ENCODE measurements at regions not wholly inside any gene's neighbourhood (a gene's known extent, or its start where the extent isn't known, plus 50 kb on each side); places are given as distances from the start of the nearest gene placed in this dataset.

DNA sequence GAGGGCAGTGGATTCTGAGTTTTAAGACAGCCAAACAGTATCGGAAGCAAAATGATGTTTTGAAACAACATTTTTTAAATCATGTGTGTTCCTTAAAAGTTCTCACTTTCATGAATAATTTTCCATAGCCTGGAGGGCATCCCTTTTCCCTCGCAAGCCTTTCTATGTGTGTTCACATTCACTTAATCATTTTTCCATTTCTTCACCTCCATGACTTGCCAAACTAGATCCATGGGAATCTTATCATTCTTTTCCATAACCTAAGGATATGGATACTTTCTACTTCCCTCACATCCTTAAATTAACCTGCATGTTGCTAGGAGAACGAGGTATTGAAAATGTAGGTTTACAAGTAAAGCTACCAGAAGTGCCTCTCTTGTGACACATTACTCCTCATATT, 94.2 kb upstream of the NPVF start:
- TF ChIP-seq, protein P1, sequence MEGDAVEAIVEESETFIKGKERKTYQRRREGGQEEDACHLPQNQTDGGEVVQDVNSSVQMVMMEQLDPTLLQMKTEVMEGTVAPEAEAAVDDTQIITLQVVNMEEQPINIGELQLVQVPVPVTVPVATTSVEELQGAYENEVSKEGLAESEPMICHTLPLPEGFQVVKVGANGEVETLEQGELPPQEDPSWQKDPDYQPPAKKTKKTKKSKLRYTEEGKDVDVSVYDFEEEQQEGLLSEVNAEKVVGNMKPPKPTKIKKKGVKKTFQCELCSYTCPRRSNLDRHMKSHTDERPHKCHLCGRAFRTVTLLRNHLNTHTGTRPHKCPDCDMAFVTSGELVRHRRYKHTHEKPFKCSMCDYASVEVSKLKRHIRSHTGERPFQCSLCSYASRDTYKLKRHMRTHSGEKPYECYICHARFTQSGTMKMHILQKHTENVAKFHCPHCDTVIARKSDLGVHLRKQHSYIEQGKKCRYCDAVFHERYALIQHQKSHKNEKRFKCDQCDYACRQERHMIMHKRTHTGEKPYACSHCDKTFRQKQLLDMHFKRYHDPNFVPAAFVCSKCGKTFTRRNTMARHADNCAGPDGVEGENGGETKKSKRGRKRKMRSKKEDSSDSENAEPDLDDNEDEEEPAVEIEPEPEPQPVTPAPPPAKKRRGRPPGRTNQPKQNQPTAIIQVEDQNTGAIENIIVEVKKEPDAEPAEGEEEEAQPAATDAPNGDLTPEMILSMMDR (conservative IDR thresholded peaks at IDR 0.05; ENCODE audit: low read depth, low read length) = no peak
- no peak for DNase-seq (ENCODE audit: low read depth)
- H3K4me3 ChIP-seq (ENCODE audit: low read depth, low read length) = no peak overlapping the region

DNA sequence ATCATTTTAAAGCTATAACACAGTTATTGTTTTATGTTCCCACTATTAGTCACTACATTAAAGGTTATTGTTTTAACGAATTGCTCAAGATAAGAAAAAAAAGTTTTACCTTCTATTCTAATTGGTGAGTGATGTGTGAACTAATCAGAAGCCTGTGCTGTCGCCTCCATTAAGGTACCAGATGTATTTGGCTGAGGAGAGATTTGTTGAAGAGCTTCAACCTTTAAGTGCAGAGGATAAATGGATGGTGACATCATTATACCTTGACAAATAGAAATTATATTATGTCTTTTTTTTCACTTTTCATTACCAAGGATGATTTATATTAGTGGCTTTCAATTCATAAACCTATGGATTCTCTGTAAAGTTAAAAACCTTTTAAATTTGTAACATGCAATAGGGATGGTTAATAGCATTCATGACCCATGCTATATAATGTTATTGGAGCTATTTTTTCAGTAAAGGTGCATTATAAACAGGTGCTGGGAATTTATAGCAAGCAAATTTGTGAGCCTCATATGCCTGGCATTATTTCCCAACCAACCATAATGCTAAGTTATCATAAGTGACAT, 97.0 kb upstream of the NPVF start:
- no peak overlapping the region for H3K4me3 ChIP-seq (ENCODE audit: low read depth, low read length)
- TF ChIP-seq, protein P1 (conservative IDR thresholded peaks at IDR 0.05; ENCODE audit: low read depth, low read length) = no peak
- DNase-seq (ENCODE audit: low read depth) = no peak

DNA sequence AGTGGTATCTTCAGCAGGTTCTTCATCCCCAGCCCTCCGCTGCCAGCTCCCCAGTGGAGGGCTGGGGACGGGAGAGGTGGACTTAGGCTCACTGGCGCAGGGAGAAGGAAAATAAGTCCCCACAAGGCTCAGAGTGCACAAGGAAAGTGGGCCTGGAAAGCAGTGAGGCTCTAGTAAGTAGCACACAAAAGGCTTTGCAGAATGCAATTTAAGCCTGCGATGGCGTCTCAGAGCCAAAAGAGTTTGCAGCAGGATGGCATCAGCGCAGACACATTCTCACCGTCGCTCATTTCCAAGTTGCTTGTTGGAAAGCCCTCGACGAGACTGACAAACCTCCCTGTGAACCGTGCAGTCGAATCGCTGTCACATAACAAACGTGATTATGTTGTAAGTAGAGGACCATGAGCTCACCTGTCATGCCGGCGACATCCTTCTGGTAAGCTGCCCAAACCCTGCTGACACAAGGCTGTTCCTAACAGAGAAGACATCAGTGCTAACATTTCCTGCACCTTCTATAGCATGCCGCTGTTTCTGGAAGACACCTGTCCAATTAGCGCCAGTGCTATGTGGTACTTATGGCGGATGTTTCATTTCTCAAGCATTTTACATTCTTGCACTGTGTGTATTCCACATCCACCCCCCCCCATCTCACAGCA, 98.3 kb upstream of the NPVF start:
- TF ChIP-seq, protein P1 (conservative IDR thresholded peaks at IDR 0.05; ENCODE audit: low read depth, low read length) = no peak
- no peak overlapping the region for H3K4me3 ChIP-seq (ENCODE audit: low read depth, low read length)
- no peak for DNase-seq (ENCODE audit: low read depth)

DNA sequence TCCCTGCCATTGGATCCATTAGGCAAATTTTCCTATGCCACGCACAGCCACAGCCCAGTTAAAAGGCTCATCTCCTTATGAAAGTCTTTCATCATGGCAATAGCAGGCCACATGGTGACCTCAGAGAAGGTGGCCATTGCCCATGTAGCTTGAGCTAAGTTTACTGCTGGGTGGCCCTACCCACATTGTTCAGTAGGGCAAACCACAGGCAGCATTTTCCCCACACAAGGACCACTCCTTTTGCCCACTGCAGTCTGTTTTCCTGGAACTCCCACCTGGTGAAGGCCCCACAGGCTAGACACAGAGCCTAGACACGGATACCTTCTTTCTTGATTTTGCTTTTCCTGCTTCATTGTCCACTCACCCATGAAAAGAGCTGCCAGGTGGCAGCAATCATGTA, 101.5 kb upstream of the NPVF start:
- TF ChIP-seq, protein P1 (conservative IDR thresholded peaks at IDR 0.05; ENCODE audit: low read depth, low read length) = no peak
- DNase-seq (ENCODE audit: low read depth) = no peak
- H3K4me3 ChIP-seq (ENCODE audit: low read depth, low read length) = no peak overlapping the region

DNA sequence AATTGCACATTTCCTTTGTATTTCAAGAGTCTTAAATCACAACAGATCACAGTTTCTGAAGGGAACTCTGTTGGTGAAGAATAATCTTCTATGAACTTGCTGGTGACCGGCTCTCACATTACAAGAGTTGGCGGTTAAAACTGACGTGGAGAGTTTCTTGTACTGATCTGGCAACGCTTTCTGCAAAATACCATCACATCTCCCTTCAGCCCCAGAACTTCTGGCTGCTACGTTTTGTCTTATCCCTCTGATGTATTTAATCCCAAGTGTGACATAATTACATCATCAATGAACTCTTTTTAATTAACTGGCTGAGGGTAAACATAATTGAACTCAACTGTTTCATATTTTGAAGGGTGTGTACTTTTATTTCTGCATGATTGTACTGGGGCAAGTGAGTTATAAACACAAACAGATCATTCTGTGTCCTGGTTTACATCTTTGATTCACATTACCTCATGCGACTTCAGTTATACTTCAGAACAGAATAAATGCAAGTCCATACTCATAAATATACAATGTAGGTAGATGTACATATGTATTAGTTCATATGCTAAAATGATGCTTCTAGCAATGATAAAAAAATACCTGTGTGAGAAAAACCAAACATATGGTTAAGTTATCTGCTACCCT, 105.1 kb upstream of the NPVF start:
- TF ChIP-seq, protein P1 (conservative IDR thresholded peaks at IDR 0.05; ENCODE audit: low read depth, low read length) = no peak
- no peak for DNase-seq (ENCODE audit: low read depth)
- H3K4me3 ChIP-seq (ENCODE audit: low read depth, low read length) = no peak overlapping the region

DNA sequence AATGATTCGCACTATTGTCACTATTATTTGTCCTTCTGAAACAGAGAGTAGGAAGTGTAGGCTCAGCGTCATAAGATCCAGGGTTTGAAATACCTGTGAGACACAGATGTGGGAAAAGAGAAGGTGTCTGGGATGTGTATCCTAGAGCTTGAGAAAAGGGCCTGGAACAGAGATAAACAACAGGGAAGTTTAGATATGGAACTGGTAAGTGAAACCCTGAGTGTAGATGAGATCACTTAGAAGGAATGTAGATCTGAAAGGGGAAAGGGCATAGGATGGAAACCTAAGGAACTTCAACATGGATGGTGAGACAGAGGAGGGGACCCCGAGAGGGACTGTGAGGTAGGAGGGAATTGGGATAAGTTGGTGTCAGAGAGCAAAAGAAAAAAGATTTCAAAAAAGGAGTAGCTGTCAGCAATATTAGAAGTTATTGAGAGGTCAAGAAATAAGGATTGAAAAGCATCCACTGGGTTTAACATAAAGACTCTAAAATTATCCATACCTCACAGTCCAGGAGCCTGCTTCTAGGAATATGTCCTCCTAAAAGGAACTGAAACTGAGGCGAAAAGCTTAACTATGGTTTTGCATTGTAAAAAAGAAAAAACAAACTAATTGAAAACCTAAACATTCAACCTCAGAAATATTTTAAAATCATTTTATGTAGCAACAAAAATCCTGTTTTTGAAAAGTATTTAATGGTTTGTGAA, 119.2 kb upstream of the NPVF start:
- no peak overlapping the region for H3K4me3 ChIP-seq (ENCODE audit: low read depth, low read length)
- TF ChIP-seq, protein P1 (conservative IDR thresholded peaks at IDR 0.05; ENCODE audit: low read depth, low read length) = no peak
- DNase-seq (ENCODE audit: low read depth) = no peak
